PC-9 (cell line): ENCODE measurements at regions not wholly inside any gene's neighbourhood (a gene's known extent, or its start where the extent isn't known, plus 50 kb on each side); places are given as distances from the start of the nearest gene placed in this dataset.

Experiments used
- CTCF ChIP-seq: fragments of 200-600 bp; sonication (generic); conservative IDR thresholded peaks from 2 replicates; pipeline ENCODE4 v1.6.1; 2017; ENCODE audit warnings: mixed run types, antibody characterized with exemption, mild to moderate bottlenecking, moderate library complexity
- EZH2 ChIP-seq: fragments of 200-600 bp; sonication (generic); IDR thresholded peaks from 2 replicates; pipeline ENCODE4 v1.8.0; 2017; ENCODE audit warnings: antibody characterized with exemption, low read depth

- TF ChIP-seq CTCF (no peak), EZH2 (no peak)
These were observed 866.3 kb upstream of the GBE1 start for GRCh38 chr3:82627733-82628132.
